IMR-90 (cell line): ENCODE measurements at regions not wholly inside any gene's neighbourhood (a gene's known extent, or its start where the extent isn't known, plus 50 kb on each side); places are given as distances from the start of the nearest gene placed in this dataset.

Experiments
- ATAC-seq: fragments of 200-7000 bp; cut with Tn5 transposase; 2 replicates; pipeline ENCODE4 v1.9.1; 2020; ENCODE audit warnings: low read depth, mild to moderate bottlenecking, moderate library complexity
- BruUV-seq: library from RNA; stranded (reverse); fragments of 400-500 nt; replicated peaks from 2 replicates; lab custom pipeline; 2021; lab: Mats Ljungman, UMichigan
- CTCF ChIA-PET: fragments of 300-600 bp; formaldehyde crosslinking; extraction: SDS; loops from one replicate; lab custom pipeline; 2021; ENCODE audit warnings: antibody characterized with exemption; lab: Yijun Ruan, JAX
- POLR2A ChIA-PET: fragments of 300-600 bp; sonication (Branson Sonifier 250); formaldehyde crosslinking; loops from one replicate; lab custom pipeline; 2022; ENCODE audit warnings: antibody characterized with exemption; ENCODE audit not compliant: unreplicated experiment; lab: Charles Lee
- DNase-seq: peaks from one replicate; pipeline ENCODE4 v3.0.0; 2013
- H2AFZ ChIP-seq: replicated peaks from 2 replicates; pipeline ENCODE3; 2013; ENCODE audit warnings: low read length, mild to moderate bottlenecking; ENCODE audit not compliant: poor library complexity
- H2AK5ac ChIP-seq: 2 replicates; pipeline ENCODE4 v1.6.1; 2013; ENCODE audit warnings: low read depth, low read length, inconsistent platforms
- H2AK9ac ChIP-seq: replicated peaks from 2 replicates; pipeline ENCODE3; 2013; ENCODE audit warnings: mild to moderate bottlenecking, low read depth, low read length, moderate library complexity; ENCODE audit not compliant: poor library complexity
- H2BK120ac ChIP-seq: 2 replicates; pipeline ENCODE4 v1.6.1; 2013; ENCODE audit warnings: low read depth, low read length, inconsistent platforms
- H2BK15ac ChIP-seq: 3 replicates; pipeline ENCODE4 v1.6.1; 2013; ENCODE audit warnings: low read depth, low read length, inconsistent platforms
- H2BK20ac ChIP-seq: 2 replicates; pipeline ENCODE4 v1.6.1; 2013; ENCODE audit warnings: low read depth, mild to moderate bottlenecking, inconsistent platforms, low read length, moderate library complexity
- H2BK5ac ChIP-seq: 2 replicates; pipeline ENCODE4 v1.6.1; 2013; ENCODE audit warnings: mild to moderate bottlenecking, low read depth, low read length, inconsistent platforms; ENCODE audit not compliant: poor library complexity, severe bottlenecking
- H3K14ac ChIP-seq: replicated peaks from 2 replicates; pipeline ENCODE4 v1.6.1; 2013; ENCODE audit warnings: low read depth, low read length, inconsistent platforms
- H3K18ac ChIP-seq: 2 replicates; pipeline ENCODE4 v1.6.1; 2013; ENCODE audit warnings: low read depth, low read length, control low read depth
- H3K23ac ChIP-seq: 2 replicates; pipeline ENCODE4 v1.6.1; 2013; ENCODE audit warnings: low read depth, low read length, inconsistent platforms
- H3K27ac ChIP-seq: 2 replicates; pipeline ENCODE4 v1.5.1; 2013; ENCODE audit warnings: mild to moderate bottlenecking, control low read depth, low read length; ENCODE audit not compliant: insufficient read depth
- H3K27me3 ChIP-seq: 2 replicates; pipeline ENCODE4 v1.6.1; 2013; ENCODE audit warnings: low read length; ENCODE audit not compliant: control insufficient read depth, insufficient read depth
- H3K36me3 ChIP-seq: 2 replicates; pipeline ENCODE4 v1.6.1; 2013; ENCODE audit warnings: low read length, mixed read lengths; ENCODE audit not compliant: control insufficient read depth, insufficient read depth
- H3K4ac ChIP-seq: 2 replicates; pipeline ENCODE4 v1.6.1; 2013; ENCODE audit warnings: low read depth, low read length, inconsistent platforms
- H3K4me1 ChIP-seq: 2 replicates; pipeline ENCODE4 v1.6.1; 2013; ENCODE audit warnings: low read length, mixed read lengths; ENCODE audit not compliant: control insufficient read depth, insufficient read depth
- H3K4me2 ChIP-seq: 2 replicates; pipeline ENCODE4 v1.6.1; 2013; ENCODE audit warnings: low read depth, mild to moderate bottlenecking, control low read depth, low read length, moderate library complexity
- H3K4me3 ChIP-seq: 2 replicates; pipeline ENCODE4 v1.5.1; 2013; ENCODE audit warnings: low read depth, mild to moderate bottlenecking, control low read depth, low read length, moderate library complexity; ENCODE audit not compliant: insufficient read depth
- H3K56ac ChIP-seq: 2 replicates; pipeline ENCODE4 v1.6.1; 2013; ENCODE audit warnings: low read length, inconsistent platforms; ENCODE audit not compliant: insufficient read depth; ENCODE audit errors: extremely low read depth
- H3K79me1 ChIP-seq, 2 experiments: 2 replicates each; pipeline ENCODE4 v1.6.1; 2013; ENCODE audit warnings: low read length in 2 of 2, inconsistent platforms in 1 of 2, low read depth in 1 of 2
- H3K9ac ChIP-seq: 2 replicates; pipeline ENCODE4 v1.6.1; 2013; ENCODE audit warnings: low read depth, low read length, control low read depth
- H3K9me1 ChIP-seq: 2 replicates; pipeline ENCODE4 v1.6.1; 2013; ENCODE audit warnings: low read length, inconsistent platforms; ENCODE audit not compliant: insufficient read depth
- H3K9me3 ChIP-seq: 2 replicates; pipeline ENCODE4 v1.6.1; 2013; ENCODE audit warnings: low read length; ENCODE audit not compliant: control insufficient read depth, insufficient read depth
- H4K20me1 ChIP-seq: 2 replicates; pipeline ENCODE4 v1.6.1; 2013; ENCODE audit warnings: low read length, inconsistent platforms; ENCODE audit not compliant: insufficient read depth
- H4K5ac ChIP-seq: 2 replicates; pipeline ENCODE4 v1.6.1; 2013; ENCODE audit warnings: mild to moderate bottlenecking, low read depth, low read length, control low read depth
- H4K8ac ChIP-seq, 2 experiments: 2 replicates each; pipeline ENCODE4 v1.6.1; 2013; ENCODE audit warnings: low read depth in 2 of 2, low read length in 2 of 2, control low read depth in 1 of 2, inconsistent platforms in 1 of 2
- H4K91ac ChIP-seq: 2 replicates; pipeline ENCODE4 v1.6.1; 2013; ENCODE audit warnings: low read depth, low read length, inconsistent platforms; ENCODE audit not compliant: insufficient read depth
- BHLHE40 ChIP-seq: fragments of 150-350 bp; IDR thresholded peaks from 2 replicates; pipeline ENCODE4 v1.6.1; 2016; ENCODE audit warnings: mild to moderate bottlenecking, low read depth, low read length
- CEBPB ChIP-seq: IDR thresholded peaks from 2 replicates; pipeline ENCODE4 v1.6.1; 2012; ENCODE audit warnings: low read depth, low read length, improper control_type of control experiment
- CHD1 ChIP-seq: IDR thresholded peaks from 2 replicates; pipeline ENCODE4 v1.6.1; 2012; ENCODE audit warnings: low read depth, low read length, improper control_type of control experiment
- CTCF ChIP-seq: conservative IDR thresholded peaks from 2 replicates; pipeline ENCODE4 v1.5.1; 2012; ENCODE audit warnings: mild to moderate bottlenecking, low read depth, low read length, improper control_type of control experiment
- ELK1 ChIP-seq: fragments of 150-350 bp; IDR thresholded peaks from 2 replicates; pipeline ENCODE4 v1.6.1; 2016; ENCODE audit warnings: low read depth, mild to moderate bottlenecking, low read length, moderate library complexity, borderline replicate concordance
- FOS ChIP-seq: fragments of 150-350 bp; IDR thresholded peaks from 2 replicates; pipeline ENCODE4 v1.6.1; 2016; ENCODE audit warnings: low read depth, low read length
- MAFK ChIP-seq: IDR thresholded peaks from 2 replicates; pipeline ENCODE4 v1.6.1; 2012; ENCODE audit warnings: low read depth, low read length, improper control_type of control experiment
- MAZ ChIP-seq: IDR thresholded peaks from 2 replicates; pipeline ENCODE4 v1.6.1; 2012; ENCODE audit warnings: low read depth, mild to moderate bottlenecking, low read length, improper control_type of control experiment, moderate library complexity, borderline replicate concordance
- MXI1 ChIP-seq: IDR thresholded peaks from 2 replicates; pipeline ENCODE4 v1.6.1; 2012; ENCODE audit warnings: low read depth, mild to moderate bottlenecking, low read length, moderate library complexity, borderline replicate concordance
- NFE2L2 ChIP-seq: fragments of 150-350 bp; IDR thresholded peaks from 2 replicates; pipeline ENCODE4 v1.6.1; 2016; ENCODE audit warnings: low read depth, mild to moderate bottlenecking, low read length
- POLR2A ChIP-seq: IDR thresholded peaks from 2 replicates; pipeline ENCODE4 v1.6.1; 2012; ENCODE audit warnings: mild to moderate bottlenecking, low read depth, low read length
- RAD21 ChIP-seq: IDR thresholded peaks from 2 replicates; pipeline ENCODE4 v1.6.1; 2012; ENCODE audit warnings: low read length, improper control_type of control experiment
- RCOR1 ChIP-seq: IDR thresholded peaks from 2 replicates; pipeline ENCODE4 v1.6.1; 2012; ENCODE audit warnings: mild to moderate bottlenecking, low read length, improper control_type of control experiment; ENCODE audit not compliant: insufficient replicate concordance
- RFX5 ChIP-seq: IDR thresholded peaks from 2 replicates; pipeline ENCODE4 v1.8.0; 2012; ENCODE audit warnings: low read depth, mild to moderate bottlenecking, low read length, moderate library complexity
- SMC3 ChIP-seq: fragments of 150-350 bp; IDR thresholded peaks from 2 replicates; pipeline ENCODE4 v1.6.1; 2016; ENCODE audit warnings: low read depth, mild to moderate bottlenecking, antibody characterized with exemption, low read length, moderate library complexity
- USF2 ChIP-seq: fragments of 150-350 bp; IDR thresholded peaks from 2 replicates; pipeline ENCODE4 v1.6.1; 2017; ENCODE audit warnings: mild to moderate bottlenecking, antibody characterized with exemption, low read length, low read depth
- WGBS, 2 experiments: methylation state at CpG; one replicate each; pipeline versions ENCODE4 v1.1.5 to v1.1.7; 2013; ENCODE audit warnings: missing lambda C conversion rate in 2 of 2; ENCODE audit not compliant: insufficient read length in 1 of 2; ENCODE audit errors: extremely low coverage in 2 of 2; 5-methylcytosine and 5-hydroxymethylcytosine counted together
- dilution Hi-C: fragments of 300-500 bp; cut with HindIII; formaldehyde crosslinking; loops from one replicate; pipeline ENCODE4 v1.14.3; 2018; ENCODE audit warnings: low sequenced_read_pairs; ENCODE audit not compliant: unreplicated experiment
- in situ Hi-C: fragments of 300-500 bp; cut with MboI; formaldehyde crosslinking; loops from 3 replicates; pipeline ENCODE4 v1.14.3; 2019; ENCODE audit warnings: low sequenced_read_pairs, inconsistent platforms, mixed read lengths
- intact Hi-C: fragments of 100-400 bp; cut with micrococcal nuclease; formaldehyde crosslinking; loops from 2 replicates; pipeline ENCODE4 v1.10.0; 2022

GRCh38 chr1:90851711-90852050 is 134.6 kb upstream of the BARHL2 start:
- no peak overlapping the region for H3K56ac ChIP-seq
- DNase-seq (no peak), ATAC-seq (no peak)
- ChIA-PET POLR2A (interaction anchor here (0.6 kb wide), 1 partner anchor 20 kb away, joined by 4 read pairs; no protein-coding TSS in a partner anchor), CTCF (interaction anchor here (1.0 to 1.1 kb wide), 2 partner anchors 33 to 136 kb away, joined by 3 to 5 read pairs; no protein-coding TSS in a partner anchor)
- H4K8ac ChIP-seq: no peak overlapping the region
- intact Hi-C loops: loop anchor here (5.0 kb wide), 3 partner anchors 111 to 171 kb away; partner anchors contain the start of gene ZNF644
- peak overlapping the region; percentile 97 for H3K4me2 ChIP-seq
- H2BK15ac ChIP-seq: no peak overlapping the region
- no peaks in the 10 kb centered on the region for H3K9me3 ChIP-seq
- BruUV-seq: no TSS peak
- no peak overlapping the region for H3K14ac ChIP-seq
- H3K4ac ChIP-seq: no peak overlapping the region
- H3K36me3 ChIP-seq: no peaks in the 10 kb centered on the region
- dilution Hi-C loops: no loop called here
- H3K79me1 ChIP-seq: no peaks in the 10 kb centered on the region
- no peaks in the 10 kb centered on the region; the same call in 1 of the 2 replicates for H3K9me1 ChIP-seq
- H3K23ac ChIP-seq: no peak overlapping the region
- no peak overlapping the region for H4K5ac ChIP-seq
- no peak overlapping the region for H2AK9ac ChIP-seq
- H2AFZ ChIP-seq: peak overlapping the region; percentile 86
- H2BK20ac ChIP-seq: no peak overlapping the region
- H3K4me1 ChIP-seq: no peaks in the 10 kb centered on the region
- H2BK5ac ChIP-seq: no peak overlapping the region
- no peak overlapping the region for H4K91ac ChIP-seq
- H2BK120ac ChIP-seq: no peak overlapping the region
- no peak overlapping the region for H2AK5ac ChIP-seq
- no peaks in the 10 kb centered on the region for H4K20me1 ChIP-seq
- peaks cover 18% of the 10 kb centered on the region for H3K27me3 ChIP-seq
- no peak overlapping the region for H3K27ac ChIP-seq
- H3K9ac ChIP-seq: peak overlapping the region; percentile 33; the same call in 1 of the 2 replicates
- TF ChIP-seq RFX5 (no peak), FOS (no peak), RAD21 (no peak), MXI1 (no peak), ELK1 (no peak), NFE2L2 (no peak), USF2 (no peak), MAZ (no peak), MAFK (no peak), CHD1 (no peak), BHLHE40 (no peak), RCOR1 (no peak), CTCF (no peak), POLR2A (no peak), CEBPB (no peak), SMC3 (no peak)
- H3K4me3 ChIP-seq: peak overlapping the region; percentile 56
- in situ Hi-C loops: no loop called here
- no CpG with 5 or more reads among the region's 21 CpGs for WGBS, 2 experiments
- no peak overlapping the region for H3K18ac ChIP-seq
